Naive B cell (primary cell): ENCODE measurements at regions not wholly inside any gene's neighbourhood (a gene's known extent, or its start where the extent isn't known, plus 50 kb on each side); places are given as distances from the start of the nearest gene placed in this dataset.
"Not testable (repeated sequence)": the region's sequence is repeated elsewhere in the genome, so short reads cannot be mapped to it uniquely, and the experiment has no call there.

Experiments used
- ATAC-seq, 2 donors: fragments of 150-1000 bp; cut with Tn5 transposase; 2 replicates each; pipeline ENCODE4 v1.10.0; 2021; ENCODE audit warnings: low read depth in 2 of 2, mild to moderate bottlenecking in 2 of 2, moderate library complexity in 2 of 2
- DNase-seq: peaks from one replicate; pipeline ENCODE4 v3.0.0; 2022
- H3K27ac Mint-ChIP-seq, 6 donors: one replicate each; pipeline ENCODE4 v1.8.0; 2020 to 2022; ENCODE audit warnings: mild to moderate bottlenecking in 6 of 6, mixed read lengths in 6 of 6, moderate library complexity in 5 of 6, inconsistent platforms in 2 of 6
- H3K27me3 Mint-ChIP-seq, 3 donors: one replicate each; pipeline ENCODE4 v1.8.0; 2021 to 2022; ENCODE audit warnings: mixed read lengths in 3 of 3, mild to moderate bottlenecking in 1 of 3
- H3K36me3 Mint-ChIP-seq, 2 donors: one replicate each; pipeline ENCODE4 v1.8.0; 2020 to 2022; ENCODE audit warnings: mixed read lengths in 2 of 2, inconsistent platforms in 1 of 2, mild to moderate bottlenecking in 1 of 2
- H3K4me1 Mint-ChIP-seq, 3 donors: one replicate each; pipeline ENCODE4 v1.8.0; 2020 to 2022; ENCODE audit warnings: mixed read lengths in 3 of 3, inconsistent platforms in 1 of 3, mild to moderate bottlenecking in 1 of 3, moderate library complexity in 1 of 3
- H3K4me3 Mint-ChIP-seq, 8 donors: one replicate each; pipeline ENCODE4 v1.8.0; 2020 to 2022; ENCODE audit warnings: mild to moderate bottlenecking in 8 of 8, mixed read lengths in 8 of 8, moderate library complexity in 8 of 8, inconsistent platforms in 2 of 8
- H3K9me3 Mint-ChIP-seq, 7 donors: one replicate each; pipeline ENCODE4 v1.8.0; 2020 to 2022; ENCODE audit warnings: mixed read lengths in 7 of 7, mild to moderate bottlenecking in 5 of 7, inconsistent platforms in 2 of 7, moderate library complexity in 1 of 7

GRCh38 chrY:8036563-8036962, 1125.0 kb upstream of the AMELY start:
- Mint-ChIP-seq H3K9me3 (no peaks in the 10 kb centered on the region), H3K4me3 (no peak overlapping the region), H3K27ac (no peak overlapping the region), H3K27me3 (no peaks in the 10 kb centered on the region), H3K36me3 (no peaks in the 10 kb centered on the region), H3K4me1 (no peaks in the 10 kb centered on the region)
- ATAC-seq (no peak), DNase-seq (no peak)

DNA sequence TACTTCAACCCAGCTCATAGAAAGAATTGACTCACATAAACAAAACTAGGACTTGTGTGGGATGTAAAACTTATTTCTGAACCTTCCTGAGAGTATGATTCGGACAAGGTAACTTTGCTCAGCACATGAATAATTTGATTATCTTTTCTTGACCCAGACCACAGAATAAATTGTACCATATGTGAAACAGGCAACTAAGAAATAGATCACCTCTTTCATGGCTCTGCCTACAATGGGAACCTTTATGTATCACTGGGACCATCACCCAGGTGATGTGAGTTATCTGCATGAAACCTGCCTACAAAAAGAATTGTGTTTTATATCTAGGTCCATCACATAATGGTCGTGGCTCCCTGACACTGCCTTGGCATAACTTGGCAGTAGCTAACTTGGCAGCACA, 1124.1 kb upstream of the AMELY start:
- no peaks in the 10 kb centered on the region for H3K36me3 Mint-ChIP-seq
- H3K9me3 Mint-ChIP-seq = no peaks in the 10 kb centered on the region
- no peak overlapping the region for H3K27ac Mint-ChIP-seq
- no peak overlapping the region for H3K4me3 Mint-ChIP-seq
- DNase-seq (no peak), ATAC-seq (no peak)
- no peaks in the 10 kb centered on the region for H3K4me1 Mint-ChIP-seq
- H3K27me3 Mint-ChIP-seq = no peaks in the 10 kb centered on the region

- Mint-ChIP-seq H3K9me3 (no peaks in the 10 kb centered on the region), H3K4me3 (no peak overlapping the region), H3K36me3 (no peaks in the 10 kb centered on the region), H3K27me3 (no peaks in the 10 kb centered on the region), H3K27ac (no peak overlapping the region), H3K4me1 (no peaks in the 10 kb centered on the region)
- ATAC-seq (no peak), DNase-seq (no peak)
Observed at GRCh38 chrY:8034673-8035072, 1123.1 kb upstream of the AMELY start.

GRCh38 chrY:8033200-8033599, 1121.6 kb upstream of the AMELY start:
- no peaks in the 10 kb centered on the region for H3K27me3 Mint-ChIP-seq
- H3K9me3 Mint-ChIP-seq = no peaks in the 10 kb centered on the region

GRCh38 chrY:8020540-8020939, 1109.0 kb upstream of the AMELY start:
- Mint-ChIP-seq H3K27ac (no peak overlapping the region), H3K4me3 (no peak overlapping the region), H3K36me3 (no peaks in the 10 kb centered on the region), H3K27me3 (no peaks in the 10 kb centered on the region), H3K4me1 (no peaks in the 10 kb centered on the region), H3K9me3 (peaks cover 0 to 2% (median 0%) of the 10 kb centered on the region in 7 donors)
- ATAC-seq (no peak), DNase-seq (no peak)

More at GRCh38 chrY:8033200-8033599, 1121.6 kb upstream of the AMELY start:
- no peaks in the 10 kb centered on the region for H3K36me3 Mint-ChIP-seq
- no peak overlapping the region for H3K27ac Mint-ChIP-seq
- DNase-seq (no peak), ATAC-seq (no peak)
- no peak overlapping the region for H3K4me3 Mint-ChIP-seq
- no peaks in the 10 kb centered on the region for H3K4me1 Mint-ChIP-seq

GRCh38 chrY:8011515-8011914, 1100.0 kb upstream of the AMELY start:
- no peak overlapping the region for H3K4me3 Mint-ChIP-seq
- no peak for ATAC-seq

GRCh38 chrY:8004196-8004595, 1092.6 kb upstream of the AMELY start:
- ATAC-seq = no peak
- peaks cover 0 to 4% (median 0%) of the 10 kb centered on the region in 7 donors for H3K9me3 Mint-ChIP-seq
- H3K36me3 Mint-ChIP-seq = no peaks in the 10 kb centered on the region
- no peak overlapping the region for H3K4me3 Mint-ChIP-seq
- no peaks in the 10 kb centered on the region for H3K27me3 Mint-ChIP-seq
- no peak overlapping the region for H3K27ac Mint-ChIP-seq
- H3K4me1 Mint-ChIP-seq = no peaks in the 10 kb centered on the region
- no peak for DNase-seq

More at GRCh38 chrY:8011515-8011914, 1100.0 kb upstream of the AMELY start:
- no peaks in the 10 kb centered on the region for H3K4me1 Mint-ChIP-seq
- H3K9me3 Mint-ChIP-seq = no peaks in the 10 kb centered on the region
- DNase-seq = no peak
- no peaks in the 10 kb centered on the region for H3K36me3 Mint-ChIP-seq
- H3K27me3 Mint-ChIP-seq = no peaks in the 10 kb centered on the region
- H3K27ac Mint-ChIP-seq = no peak overlapping the region

GRCh38 chrY:7996726-7997125, 1085.2 kb upstream of the AMELY start:
- H3K4me3 Mint-ChIP-seq = no peak overlapping the region
- no peaks in the 10 kb centered on the region for H3K4me1 Mint-ChIP-seq
- H3K27me3 Mint-ChIP-seq = no peaks in the 10 kb centered on the region
- no peak overlapping the region for H3K27ac Mint-ChIP-seq
- peaks cover 0 to 8% (median 0%) of the 10 kb centered on the region in 7 donors for H3K9me3 Mint-ChIP-seq
- H3K36me3 Mint-ChIP-seq = no peaks in the 10 kb centered on the region
- no peak for DNase-seq
- ATAC-seq = no peak

GRCh38 chrY:7994781-7995180, 1083.2 kb upstream of the AMELY start:
- not testable (repeated sequence) for H3K27me3 Mint-ChIP-seq, H3K9me3 Mint-ChIP-seq, ATAC-seq, H3K27ac Mint-ChIP-seq, H3K4me3 Mint-ChIP-seq, H3K36me3 Mint-ChIP-seq, H3K4me1 Mint-ChIP-seq, DNase-seq

DNA sequence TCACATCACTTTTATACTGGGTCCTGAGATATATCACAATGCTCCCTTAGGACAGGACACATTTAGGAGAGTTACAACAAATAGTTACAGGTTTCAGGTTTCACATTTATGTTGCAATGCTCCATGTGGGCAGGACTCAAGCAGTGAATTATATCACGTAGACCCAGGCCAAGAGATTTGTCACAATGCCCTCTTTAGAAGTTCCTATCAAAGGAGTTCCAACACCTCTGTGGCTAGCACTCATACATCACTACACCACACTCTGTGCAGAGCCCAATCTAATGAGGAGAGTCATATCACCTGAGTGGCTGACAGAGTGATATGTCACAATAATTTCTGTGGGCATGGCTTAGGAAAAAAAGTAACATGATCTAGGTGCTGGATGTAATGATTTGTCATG, 1068.2 kb upstream of the AMELY start:
- no peaks in the 10 kb centered on the region for H3K4me1 Mint-ChIP-seq
- H3K4me3 Mint-ChIP-seq = no peak overlapping the region
- DNase-seq = no peak

DNA sequence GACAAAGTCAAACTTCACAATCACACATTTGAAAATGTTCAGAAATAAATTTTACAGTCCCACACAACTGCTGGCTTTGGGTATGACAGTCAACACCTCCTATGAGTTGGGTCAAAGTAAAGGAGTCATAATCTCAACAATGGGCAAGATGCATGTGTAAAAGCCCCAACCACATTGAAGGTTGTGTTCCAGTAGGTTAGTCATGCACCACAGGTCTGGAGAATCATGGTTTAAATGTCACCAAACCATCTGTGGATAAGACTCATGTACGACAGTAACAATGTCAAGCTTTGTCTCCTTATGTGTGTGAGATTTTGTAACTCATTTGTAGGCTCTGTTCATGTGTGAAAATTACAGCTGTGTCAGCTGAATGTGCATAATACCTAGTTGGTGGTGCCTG, 1065.7 kb upstream of the AMELY start:
- H3K27me3 Mint-ChIP-seq = no peaks in the 10 kb centered on the region
- no peak overlapping the region for H3K27ac Mint-ChIP-seq
- DNase-seq = no peak
- no peak for ATAC-seq
- H3K4me3 Mint-ChIP-seq = no peak overlapping the region
- H3K9me3 Mint-ChIP-seq = no peaks in the 10 kb centered on the region
- H3K4me1 Mint-ChIP-seq = no peaks in the 10 kb centered on the region
- H3K36me3 Mint-ChIP-seq = no peaks in the 10 kb centered on the region

More for the DNA sequence above, 1068.2 kb upstream of the AMELY start:
- no peak overlapping the region for H3K27ac Mint-ChIP-seq
- ATAC-seq = no peak
- H3K36me3 Mint-ChIP-seq = no peaks in the 10 kb centered on the region
- no peaks in the 10 kb centered on the region for H3K27me3 Mint-ChIP-seq
- no peaks in the 10 kb centered on the region for H3K9me3 Mint-ChIP-seq

DNA sequence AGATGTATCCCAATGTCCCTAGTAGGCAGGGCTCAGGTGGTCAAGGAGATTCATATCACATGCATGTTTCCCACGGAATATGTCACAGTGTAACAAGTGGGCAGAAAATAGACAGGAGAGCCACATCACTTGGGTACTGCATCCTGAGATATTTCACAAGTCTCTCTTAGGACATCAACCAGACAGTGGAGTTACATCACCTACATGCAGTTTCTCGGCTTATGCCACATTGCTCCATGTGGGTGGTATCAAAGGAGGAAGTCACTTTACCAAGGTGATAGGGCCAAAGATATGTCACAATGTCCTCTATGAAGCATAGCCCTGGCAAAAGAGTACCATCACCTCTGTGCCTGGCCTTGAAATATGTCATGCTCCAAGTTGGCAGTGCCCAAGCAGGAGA, 1056.7 kb upstream of the AMELY start:
- no peaks in the 10 kb centered on the region for H3K9me3 Mint-ChIP-seq
- no peak overlapping the region for H3K27ac Mint-ChIP-seq
- H3K4me1 Mint-ChIP-seq = no peaks in the 10 kb centered on the region
- H3K27me3 Mint-ChIP-seq = no peaks in the 10 kb centered on the region
- H3K4me3 Mint-ChIP-seq = no peak overlapping the region
- DNase-seq = no peak
- H3K36me3 Mint-ChIP-seq = no peaks in the 10 kb centered on the region
- no peak for ATAC-seq

DNA sequence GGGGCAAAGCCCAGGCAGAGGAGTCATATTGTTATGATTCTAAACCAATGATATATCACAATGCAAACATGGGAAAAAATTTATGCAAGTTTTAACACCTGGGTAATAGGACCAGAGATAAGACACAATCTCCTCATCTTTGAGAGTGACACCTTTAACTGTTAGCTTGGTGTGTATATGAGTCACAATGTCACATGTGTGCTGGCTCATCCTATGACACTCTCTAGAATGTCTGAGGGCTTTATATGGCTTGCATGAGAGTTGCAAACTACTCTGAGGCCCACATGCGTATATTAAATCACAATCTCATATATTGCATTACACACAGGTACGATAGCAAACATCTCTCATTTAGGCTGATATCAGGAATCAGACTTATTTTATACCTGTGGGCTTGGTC, 1055.4 kb upstream of the AMELY start:
- no peak for DNase-seq
- Mint-ChIP-seq H3K9me3 (no peaks in the 10 kb centered on the region), H3K27ac (no peak overlapping the region), H3K4me1 (no peaks in the 10 kb centered on the region), H3K36me3 (no peaks in the 10 kb centered on the region), H3K27me3 (no peaks in the 10 kb centered on the region), H3K4me3 (no peak overlapping the region)
- ATAC-seq = no peak

DNA sequence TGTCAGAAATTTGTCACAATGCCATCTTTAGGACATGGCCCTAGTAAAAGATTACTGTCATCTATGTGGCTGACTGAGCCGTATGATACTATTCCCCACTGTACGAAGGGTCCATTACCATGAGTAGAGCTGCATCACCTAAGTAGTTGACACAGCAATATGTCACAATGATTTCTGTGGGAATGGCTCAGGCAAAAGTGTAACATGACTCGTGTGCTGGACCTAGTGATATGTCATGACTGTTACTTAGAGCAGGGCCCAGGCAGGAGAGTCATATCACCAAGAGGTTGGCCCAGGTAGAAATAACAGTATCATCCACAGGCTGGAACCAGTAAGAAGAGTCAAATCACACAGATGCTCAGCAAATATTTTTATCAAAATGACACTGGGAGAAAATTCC, 1051.8 kb upstream of the AMELY start:
- Mint-ChIP-seq H3K4me3 (no peak overlapping the region), H3K4me1 (no peaks in the 10 kb centered on the region)
- ATAC-seq = no peak

GRCh38 chrY:7962350-7962749, 1050.8 kb upstream of the AMELY start:
- H3K27me3 Mint-ChIP-seq = no peaks in the 10 kb centered on the region
- no peaks in the 10 kb centered on the region for H3K36me3 Mint-ChIP-seq
- ATAC-seq (no peak), DNase-seq (no peak)
- no peak overlapping the region for H3K4me3 Mint-ChIP-seq
- no peak overlapping the region for H3K27ac Mint-ChIP-seq
- H3K4me1 Mint-ChIP-seq = no peaks in the 10 kb centered on the region
- no peaks in the 10 kb centered on the region for H3K9me3 Mint-ChIP-seq

More for the DNA sequence above, 1051.8 kb upstream of the AMELY start:
- no peaks in the 10 kb centered on the region for H3K36me3 Mint-ChIP-seq
- H3K9me3 Mint-ChIP-seq = no peaks in the 10 kb centered on the region
- no peak overlapping the region for H3K27ac Mint-ChIP-seq
- no peak for DNase-seq
- H3K27me3 Mint-ChIP-seq = no peaks in the 10 kb centered on the region
